ENCODE measurements at regions not wholly inside any gene's neighbourhood (a gene's known extent, or its start where the extent isn't known, plus 50 kb on each side); places are given as distances from the start of the nearest gene placed in this dataset.

DNA sequence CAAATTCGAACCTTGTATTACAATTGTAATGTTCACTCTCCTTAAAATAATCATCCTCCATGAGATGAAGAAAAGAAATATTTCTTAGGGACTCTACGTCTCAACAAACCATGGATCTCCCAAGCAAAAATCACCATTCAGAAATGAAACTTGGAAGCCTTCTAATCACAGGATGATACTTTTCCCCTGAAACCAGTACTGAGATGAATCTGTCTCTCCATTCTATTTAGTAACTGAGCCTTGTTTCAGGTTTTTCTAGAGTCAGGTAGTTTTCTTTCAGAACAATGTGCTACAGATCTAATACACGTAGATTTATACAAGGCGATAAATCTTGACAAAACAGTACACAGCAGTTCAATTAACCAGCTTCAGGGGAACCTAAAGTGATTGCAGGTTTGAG is 660.1 kb upstream of the CBLB start:
- Mint-ChIP-seq H3K27me3 (ENCODE audit: insufficient read depth, low read depth, poor library complexity) (peaks cover 6% of the 10 kb centered on the region), H3K4me3 (no peak overlapping the region), H3K4me1 (no peaks in the 10 kb centered on the region), H3K27ac (no peak overlapping the region), H3K9me3 (peaks cover 46% of the 10 kb centered on the region), H3K36me3 (ENCODE audit: low read depth) (peaks cover 54% of the 10 kb centered on the region)
- Histone ChIP-seq H3K36me3 (ENCODE audit: insufficient read depth) (0 out of 2 replicates have a peak, but pooled peaks cover 7% of the 10 kb centered on the region), H3K4me3 (no peak overlapping the region), H2AFZ (no peak overlapping the region), H3K9me2 (ENCODE audit: insufficient read depth) (0 out of 2 replicates have a peak, but pooled peaks cover 6% of the 10 kb centered on the region), H3K4me2 (no peak overlapping the region), H3K27me3 (ENCODE audit: insufficient read depth) (no peaks in the 10 kb centered on the region), H3K4me1 (ENCODE audit: insufficient read depth) (peaks cover 5% of the 10 kb centered on the region; the same call in 1 of the 2 replicates), H3K27ac (ENCODE audit: low read depth) (no peak overlapping the region), H3K79me2 (replicated peaks; ENCODE audit: insufficient read depth) (no peaks in the 10 kb centered on the region), H3F3A (replicated peaks; ENCODE audit: low read depth) (no peaks in the 10 kb centered on the region), H4K20me1 (replicated peaks; ENCODE audit: insufficient read depth) (no peaks in the 10 kb centered on the region)
- DNase-seq (ENCODE audit: low spot score) (no peak), ATAC-seq (no peak)
- no peak for TF ChIP-seq CREB1 (CRISPR knock-in tag; IDR thresholded peaks at IDR 0.05; ENCODE audit: low read depth)
- no peak for TF ChIP-seq ETS1 (IDR thresholded peaks at IDR 0.05)
- no peak for TF ChIP-seq NANOG (IDR thresholded peaks at IDR 0.05; ENCODE audit: borderline replicate concordance)
- TF ChIP-seq, protein P1, sequence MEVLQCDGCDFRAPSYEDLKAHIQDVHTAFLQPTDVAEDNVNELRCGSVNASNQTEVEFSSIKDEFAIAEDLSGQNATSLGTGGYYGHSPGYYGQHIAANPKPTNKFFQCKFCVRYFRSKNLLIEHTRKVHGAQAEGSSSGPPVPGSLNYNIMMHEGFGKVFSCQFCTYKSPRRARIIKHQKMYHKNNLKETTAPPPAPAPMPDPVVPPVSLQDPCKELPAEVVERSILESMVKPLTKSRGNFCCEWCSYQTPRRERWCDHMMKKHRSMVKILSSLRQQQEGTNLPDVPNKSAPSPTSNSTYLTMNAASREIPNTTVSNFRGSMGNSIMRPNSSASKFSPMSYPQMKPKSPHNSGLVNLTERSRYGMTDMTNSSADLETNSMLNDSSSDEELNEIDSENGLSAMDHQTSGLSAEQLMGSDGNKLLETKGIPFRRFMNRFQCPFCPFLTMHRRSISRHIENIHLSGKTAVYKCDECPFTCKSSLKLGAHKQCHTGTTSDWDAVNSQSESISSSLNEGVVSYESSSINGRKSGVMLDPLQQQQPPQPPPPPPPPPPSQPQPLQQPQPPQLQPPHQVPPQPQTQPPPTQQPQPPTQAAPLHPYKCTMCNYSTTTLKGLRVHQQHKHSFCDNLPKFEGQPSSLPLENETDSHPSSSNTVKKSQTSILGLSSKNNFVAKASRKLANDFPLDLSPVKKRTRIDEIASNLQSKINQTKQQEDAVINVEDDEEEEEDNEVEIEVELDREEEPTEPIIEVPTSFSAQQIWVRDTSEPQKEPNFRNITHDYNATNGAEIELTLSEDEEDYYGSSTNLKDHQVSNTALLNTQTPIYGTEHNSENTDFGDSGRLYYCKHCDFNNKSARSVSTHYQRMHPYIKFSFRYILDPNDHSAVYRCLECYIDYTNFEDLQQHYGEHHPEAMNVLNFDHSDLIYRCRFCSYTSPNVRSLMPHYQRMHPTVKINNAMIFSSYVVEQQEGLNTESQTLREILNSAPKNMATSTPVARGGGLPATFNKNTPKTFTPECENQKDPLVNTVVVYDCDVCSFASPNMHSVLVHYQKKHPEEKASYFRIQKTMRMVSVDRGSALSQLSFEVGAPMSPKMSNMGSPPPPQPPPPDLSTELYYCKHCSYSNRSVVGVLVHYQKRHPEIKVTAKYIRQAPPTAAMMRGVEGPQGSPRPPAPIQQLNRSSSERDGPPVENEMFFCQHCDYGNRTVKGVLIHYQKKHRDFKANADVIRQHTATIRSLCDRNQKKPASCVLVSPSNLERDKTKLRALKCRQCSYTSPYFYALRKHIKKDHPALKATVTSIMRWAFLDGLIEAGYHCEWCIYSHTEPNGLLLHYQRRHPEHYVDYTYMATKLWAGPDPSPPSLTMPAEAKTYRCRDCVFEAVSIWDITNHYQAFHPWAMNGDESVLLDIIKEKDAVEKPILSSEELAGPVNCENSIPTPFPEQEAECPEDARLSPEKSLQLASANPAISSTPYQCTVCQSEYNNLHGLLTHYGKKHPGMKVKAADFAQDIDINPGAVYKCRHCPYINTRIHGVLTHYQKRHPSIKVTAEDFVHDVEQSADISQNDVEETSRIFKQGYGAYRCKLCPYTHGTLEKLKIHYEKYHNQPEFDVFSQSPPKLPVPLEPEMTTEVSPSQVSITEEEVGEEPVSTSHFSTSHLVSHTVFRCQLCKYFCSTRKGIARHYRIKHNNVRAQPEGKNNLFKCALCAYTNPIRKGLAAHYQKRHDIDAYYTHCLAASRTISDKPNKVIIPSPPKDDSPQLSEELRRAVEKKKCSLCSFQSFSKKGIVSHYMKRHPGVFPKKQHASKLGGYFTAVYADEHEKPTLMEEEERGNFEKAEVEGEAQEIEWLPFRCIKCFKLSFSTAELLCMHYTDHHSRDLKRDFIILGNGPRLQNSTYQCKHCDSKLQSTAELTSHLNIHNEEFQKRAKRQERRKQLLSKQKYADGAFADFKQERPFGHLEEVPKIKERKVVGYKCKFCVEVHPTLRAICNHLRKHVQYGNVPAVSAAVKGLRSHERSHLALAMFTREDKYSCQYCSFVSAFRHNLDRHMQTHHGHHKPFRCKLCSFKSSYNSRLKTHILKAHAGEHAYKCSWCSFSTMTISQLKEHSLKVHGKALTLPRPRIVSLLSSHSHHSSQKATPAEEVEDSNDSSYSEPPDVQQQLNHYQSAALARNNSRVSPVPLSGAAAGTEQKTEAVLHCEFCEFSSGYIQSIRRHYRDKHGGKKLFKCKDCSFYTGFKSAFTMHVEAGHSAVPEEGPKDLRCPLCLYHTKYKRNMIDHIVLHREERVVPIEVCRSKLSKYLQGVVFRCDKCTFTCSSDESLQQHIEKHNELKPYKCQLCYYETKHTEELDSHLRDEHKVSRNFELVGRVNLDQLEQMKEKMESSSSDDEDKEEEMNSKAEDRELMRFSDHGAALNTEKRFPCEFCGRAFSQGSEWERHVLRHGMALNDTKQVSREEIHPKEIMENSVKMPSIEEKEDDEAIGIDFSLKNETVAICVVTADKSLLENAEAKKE (CRISPR knock-in tag; IDR thresholded peaks at IDR 0.05): no peak
- TF ChIP-seq EZH2phosphoT487 (IDR thresholded peaks at IDR 0.05; ENCODE audit: unreplicated experiment): no peak
- no peak for TF ChIP-seq JUNB (IDR thresholded peaks at IDR 0.05; ENCODE audit: unreplicated experiment)
- TF ChIP-seq, protein P2, sequence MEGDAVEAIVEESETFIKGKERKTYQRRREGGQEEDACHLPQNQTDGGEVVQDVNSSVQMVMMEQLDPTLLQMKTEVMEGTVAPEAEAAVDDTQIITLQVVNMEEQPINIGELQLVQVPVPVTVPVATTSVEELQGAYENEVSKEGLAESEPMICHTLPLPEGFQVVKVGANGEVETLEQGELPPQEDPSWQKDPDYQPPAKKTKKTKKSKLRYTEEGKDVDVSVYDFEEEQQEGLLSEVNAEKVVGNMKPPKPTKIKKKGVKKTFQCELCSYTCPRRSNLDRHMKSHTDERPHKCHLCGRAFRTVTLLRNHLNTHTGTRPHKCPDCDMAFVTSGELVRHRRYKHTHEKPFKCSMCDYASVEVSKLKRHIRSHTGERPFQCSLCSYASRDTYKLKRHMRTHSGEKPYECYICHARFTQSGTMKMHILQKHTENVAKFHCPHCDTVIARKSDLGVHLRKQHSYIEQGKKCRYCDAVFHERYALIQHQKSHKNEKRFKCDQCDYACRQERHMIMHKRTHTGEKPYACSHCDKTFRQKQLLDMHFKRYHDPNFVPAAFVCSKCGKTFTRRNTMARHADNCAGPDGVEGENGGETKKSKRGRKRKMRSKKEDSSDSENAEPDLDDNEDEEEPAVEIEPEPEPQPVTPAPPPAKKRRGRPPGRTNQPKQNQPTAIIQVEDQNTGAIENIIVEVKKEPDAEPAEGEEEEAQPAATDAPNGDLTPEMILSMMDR (conservative IDR thresholded peaks at IDR 0.05; ENCODE audit: low read depth in 2 of 2): no peak
- no peak for TF ChIP-seq ZNF114 (CRISPR knock-in tag; IDR thresholded peaks at IDR 0.05)
- no peak for TF ChIP-seq POLR2AphosphoS5 (IDR thresholded peaks at IDR 0.05; ENCODE audit: low read depth)
- TF ChIP-seq ZNF331 (CRISPR knock-in tag; IDR thresholded peaks at IDR 0.05; ENCODE audit: low read depth): no peak
- no peak for TF ChIP-seq EZH2 (IDR thresholded peaks at IDR 0.05; ENCODE audit: low read depth, unreplicated experiment)
- TF ChIP-seq, protein P3, sequence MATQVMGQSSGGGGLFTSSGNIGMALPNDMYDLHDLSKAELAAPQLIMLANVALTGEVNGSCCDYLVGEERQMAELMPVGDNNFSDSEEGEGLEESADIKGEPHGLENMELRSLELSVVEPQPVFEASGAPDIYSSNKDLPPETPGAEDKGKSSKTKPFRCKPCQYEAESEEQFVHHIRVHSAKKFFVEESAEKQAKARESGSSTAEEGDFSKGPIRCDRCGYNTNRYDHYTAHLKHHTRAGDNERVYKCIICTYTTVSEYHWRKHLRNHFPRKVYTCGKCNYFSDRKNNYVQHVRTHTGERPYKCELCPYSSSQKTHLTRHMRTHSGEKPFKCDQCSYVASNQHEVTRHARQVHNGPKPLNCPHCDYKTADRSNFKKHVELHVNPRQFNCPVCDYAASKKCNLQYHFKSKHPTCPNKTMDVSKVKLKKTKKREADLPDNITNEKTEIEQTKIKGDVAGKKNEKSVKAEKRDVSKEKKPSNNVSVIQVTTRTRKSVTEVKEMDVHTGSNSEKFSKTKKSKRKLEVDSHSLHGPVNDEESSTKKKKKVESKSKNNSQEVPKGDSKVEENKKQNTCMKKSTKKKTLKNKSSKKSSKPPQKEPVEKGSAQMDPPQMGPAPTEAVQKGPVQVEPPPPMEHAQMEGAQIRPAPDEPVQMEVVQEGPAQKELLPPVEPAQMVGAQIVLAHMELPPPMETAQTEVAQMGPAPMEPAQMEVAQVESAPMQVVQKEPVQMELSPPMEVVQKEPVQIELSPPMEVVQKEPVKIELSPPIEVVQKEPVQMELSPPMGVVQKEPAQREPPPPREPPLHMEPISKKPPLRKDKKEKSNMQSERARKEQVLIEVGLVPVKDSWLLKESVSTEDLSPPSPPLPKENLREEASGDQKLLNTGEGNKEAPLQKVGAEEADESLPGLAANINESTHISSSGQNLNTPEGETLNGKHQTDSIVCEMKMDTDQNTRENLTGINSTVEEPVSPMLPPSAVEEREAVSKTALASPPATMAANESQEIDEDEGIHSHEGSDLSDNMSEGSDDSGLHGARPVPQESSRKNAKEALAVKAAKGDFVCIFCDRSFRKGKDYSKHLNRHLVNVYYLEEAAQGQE (IDR thresholded peaks at IDR 0.05; ENCODE audit: unreplicated experiment): no peak
- TF ChIP-seq STAT1 (IDR thresholded peaks at IDR 0.05; ENCODE audit: unreplicated experiment): no peak

Measured in GM23338 (cell line).